ENCODE measurements at regions not wholly inside any gene's neighbourhood (a gene's known extent, or its start where the extent isn't known, plus 50 kb on each side); places are given as distances from the start of the nearest gene placed in this dataset.
"Not testable (repeated sequence)": the region's sequence is repeated elsewhere in the genome, so short reads cannot be mapped to it uniquely, and the experiment has no call there.

DNA sequence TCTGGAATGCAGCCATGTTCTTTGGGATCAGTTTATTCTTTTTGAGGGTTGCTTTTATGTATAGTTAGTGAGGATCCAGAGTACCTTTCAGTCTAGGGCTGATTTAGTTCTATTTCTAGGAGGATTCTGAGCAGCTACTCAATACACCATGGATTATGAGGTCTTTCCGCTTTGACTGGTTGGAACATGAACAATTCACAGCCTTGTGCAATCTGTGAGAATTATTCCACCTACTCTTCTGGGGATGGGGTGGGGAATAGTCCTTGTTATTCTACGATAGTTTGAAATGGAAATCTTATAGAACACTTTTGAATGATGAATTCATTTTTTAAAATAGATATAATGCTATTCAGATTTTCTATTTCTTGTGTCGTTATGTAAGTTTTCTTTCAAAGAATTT, 212.3 kb upstream of the ARRDC3 start:
- 70 to 73% methylated on average over 3 of the region's 3 CpGs for WGBS, 2 donors
- no peak overlapping the region for H3K27ac ChIP-seq
- no peak for TF ChIP-seq POLR2A (IDR thresholded peaks at IDR 0.05)
- TF ChIP-seq, protein P1, sequence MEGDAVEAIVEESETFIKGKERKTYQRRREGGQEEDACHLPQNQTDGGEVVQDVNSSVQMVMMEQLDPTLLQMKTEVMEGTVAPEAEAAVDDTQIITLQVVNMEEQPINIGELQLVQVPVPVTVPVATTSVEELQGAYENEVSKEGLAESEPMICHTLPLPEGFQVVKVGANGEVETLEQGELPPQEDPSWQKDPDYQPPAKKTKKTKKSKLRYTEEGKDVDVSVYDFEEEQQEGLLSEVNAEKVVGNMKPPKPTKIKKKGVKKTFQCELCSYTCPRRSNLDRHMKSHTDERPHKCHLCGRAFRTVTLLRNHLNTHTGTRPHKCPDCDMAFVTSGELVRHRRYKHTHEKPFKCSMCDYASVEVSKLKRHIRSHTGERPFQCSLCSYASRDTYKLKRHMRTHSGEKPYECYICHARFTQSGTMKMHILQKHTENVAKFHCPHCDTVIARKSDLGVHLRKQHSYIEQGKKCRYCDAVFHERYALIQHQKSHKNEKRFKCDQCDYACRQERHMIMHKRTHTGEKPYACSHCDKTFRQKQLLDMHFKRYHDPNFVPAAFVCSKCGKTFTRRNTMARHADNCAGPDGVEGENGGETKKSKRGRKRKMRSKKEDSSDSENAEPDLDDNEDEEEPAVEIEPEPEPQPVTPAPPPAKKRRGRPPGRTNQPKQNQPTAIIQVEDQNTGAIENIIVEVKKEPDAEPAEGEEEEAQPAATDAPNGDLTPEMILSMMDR (IDR thresholded peaks at IDR 0.05) = no peak
- no peaks in the 10 kb centered on the region for H3K36me3 ChIP-seq
- intact Hi-C loops (cut with DNase I) = no loop called here
- DNase-seq = no peak
- no peaks in the 10 kb centered on the region for H3K27me3 ChIP-seq
- no peak overlapping the region for H3K4me3 ChIP-seq
- H3K4me1 ChIP-seq = no peaks in the 10 kb centered on the region
- H3K9me3 ChIP-seq = peaks cover 0 to 5% (median 0%) of the 10 kb centered on the region in 3 donors

DNA sequence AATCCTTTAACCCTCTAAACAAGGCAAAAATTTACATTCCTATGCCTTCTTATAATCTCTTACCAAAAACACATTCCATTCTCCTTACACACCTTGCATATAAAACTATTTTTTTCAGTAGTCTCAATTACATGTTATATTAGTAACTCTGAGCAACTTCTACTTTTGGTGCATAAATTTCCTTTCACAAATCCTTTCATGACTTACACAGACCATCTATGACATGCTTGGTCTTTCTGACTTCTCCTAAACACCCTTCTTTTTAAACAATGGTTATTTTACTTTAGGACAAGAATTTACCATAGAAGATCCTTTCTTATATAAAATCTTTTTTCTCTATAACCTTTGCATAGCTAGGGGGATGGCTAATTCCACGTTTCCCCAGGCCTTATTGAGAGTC, 208.0 kb upstream of the ARRDC3 start:
- no peak for DNase-seq
- no peak overlapping the region for H3K27ac ChIP-seq
- 8 to 13% methylated on average over 1 of the region's 1 CpG for WGBS, 2 donors
- H3K9me3 ChIP-seq = peaks cover 0 to 5% (median 0%) of the 10 kb centered on the region in 3 donors
- TF ChIP-seq, protein P1 (IDR thresholded peaks at IDR 0.05) = no peak
- TF ChIP-seq POLR2A (IDR thresholded peaks at IDR 0.05) = no peak
- intact Hi-C loops (cut with DNase I) = no loop called here
- H3K4me1 ChIP-seq = no peaks in the 10 kb centered on the region
- no peaks in the 10 kb centered on the region for H3K36me3 ChIP-seq
- H3K27me3 ChIP-seq = no peaks in the 10 kb centered on the region
- no peak overlapping the region for H3K4me3 ChIP-seq

DNA sequence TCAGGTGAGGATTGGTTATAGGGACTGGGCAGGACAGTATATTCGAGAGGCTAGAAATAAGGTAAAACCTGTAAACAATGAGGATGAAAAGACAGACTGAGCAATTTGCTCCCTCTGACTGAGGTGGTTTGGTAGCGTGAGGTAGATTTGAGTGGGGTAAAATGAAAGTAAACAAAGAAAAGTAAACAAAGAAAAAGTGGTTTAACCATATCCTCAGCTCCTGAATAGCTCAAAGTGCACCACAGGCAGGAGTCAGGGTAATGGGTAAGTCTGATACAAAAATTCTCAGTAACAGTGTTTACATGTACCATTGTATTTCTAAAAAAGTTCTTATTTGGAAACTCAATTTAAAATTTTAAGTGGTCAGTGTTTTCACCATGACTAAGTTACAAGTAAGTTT, 203.1 kb upstream of the ARRDC3 start:
- intact Hi-C loops (cut with DNase I) = no loop called here
- H3K36me3 ChIP-seq = no peaks in the 10 kb centered on the region
- H3K4me3 ChIP-seq = no peak overlapping the region
- H3K27ac ChIP-seq = no peak overlapping the region
- WGBS, 2 donors = 43 to 47% methylated on average over 2 of the region's 2 CpGs
- DNase-seq = no peak
- H3K27me3 ChIP-seq = no peaks in the 10 kb centered on the region
- H3K4me1 ChIP-seq = no peaks in the 10 kb centered on the region
- peaks cover 0 to 9% (median 0%) of the 10 kb centered on the region in 3 donors for H3K9me3 ChIP-seq
- no peak for TF ChIP-seq POLR2A (IDR thresholded peaks at IDR 0.05)
- TF ChIP-seq, protein P1 (IDR thresholded peaks at IDR 0.05) = no peak

DNA sequence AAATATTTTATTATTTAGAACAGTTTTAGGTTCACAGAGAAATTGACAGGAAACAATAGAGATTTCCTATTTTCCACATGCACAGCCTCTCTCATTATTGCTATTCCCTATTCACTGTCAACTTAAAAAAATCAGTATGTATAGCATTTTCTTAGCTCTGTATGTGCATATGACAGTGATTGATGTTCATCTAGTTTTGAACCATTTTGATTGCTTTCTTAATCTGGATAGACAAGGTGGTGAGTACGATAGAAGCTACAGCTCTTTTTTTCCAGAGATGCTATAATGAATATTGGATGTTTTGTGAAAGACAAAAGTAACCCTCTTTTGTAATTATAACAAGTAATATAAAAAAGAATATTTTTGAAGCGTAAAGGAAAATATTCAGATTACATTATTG, 201.2 kb upstream of the ARRDC3 start:
- no peaks in the 10 kb centered on the region for H3K36me3 ChIP-seq
- H3K4me1 ChIP-seq = no peaks in the 10 kb centered on the region
- peaks cover 0 to 9% (median 0%) of the 10 kb centered on the region in 3 donors for H3K9me3 ChIP-seq
- TF ChIP-seq POLR2A (IDR thresholded peaks at IDR 0.05) = no peak
- TF ChIP-seq, protein P1 (IDR thresholded peaks at IDR 0.05) = no peak
- 73 to 83% methylated on average over 2 of the region's 2 CpGs for WGBS, 2 donors
- intact Hi-C loops (cut with DNase I) = no loop called here
- H3K27me3 ChIP-seq = no peaks in the 10 kb centered on the region
- H3K27ac ChIP-seq = no peak overlapping the region
- no peak overlapping the region for H3K4me3 ChIP-seq
- DNase-seq = no peak

DNA sequence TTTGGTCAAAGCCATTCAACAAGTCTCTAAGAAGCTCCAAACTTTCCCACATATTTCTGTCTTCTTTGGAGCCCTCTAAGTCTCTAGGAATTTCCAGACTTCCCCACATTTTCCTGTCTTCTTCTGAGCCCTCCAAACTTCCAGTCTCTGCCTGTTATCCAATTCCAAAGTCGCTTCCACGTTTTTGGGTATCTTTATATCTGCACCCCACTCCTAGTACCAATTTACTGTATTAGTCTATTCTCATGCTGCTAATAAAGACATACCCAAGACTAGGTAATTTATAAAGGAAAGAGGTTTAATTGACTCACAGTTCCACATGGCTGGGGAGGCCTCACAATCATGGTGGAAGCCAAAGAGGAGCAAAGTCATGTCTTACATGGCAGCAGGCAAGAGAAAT, 182.9 kb upstream of the ARRDC3 start:
- H3K27ac ChIP-seq; H3K27me3 ChIP-seq; DNase-seq; intact Hi-C loops (cut with DNase I); H3K36me3 ChIP-seq; H3K4me3 ChIP-seq; H3K4me1 ChIP-seq: not testable (repeated sequence)
- H3K9me3 ChIP-seq = peaks cover 0 to 16% (median 9%) of the 10 kb centered on the region in 3 donors
- WGBS, 2 donors = 75 to 83% methylated on average over 2 of the region's 2 CpGs

DNA sequence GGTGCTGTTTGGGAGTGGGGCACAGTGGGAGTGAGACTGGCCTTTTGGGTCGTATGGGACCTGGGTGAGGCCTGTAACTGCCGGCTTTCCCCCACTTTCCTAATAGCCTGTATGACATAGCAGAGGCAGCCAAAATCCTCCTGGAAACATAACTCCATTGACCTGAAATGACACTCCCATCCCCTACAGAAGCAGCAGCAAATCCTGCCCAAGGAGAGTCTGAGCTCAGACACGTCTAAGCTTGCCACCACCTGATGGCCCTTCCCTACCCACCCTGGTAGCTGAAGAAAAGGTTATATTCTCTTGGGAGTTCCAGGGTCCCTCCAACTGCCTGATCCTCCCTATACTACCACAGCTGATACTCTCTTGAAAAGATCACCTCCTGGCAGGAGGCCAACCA, 179.8 kb upstream of the ARRDC3 start:
- intact Hi-C loops (cut with DNase I) = no loop called here
- TF ChIP-seq POLR2A (IDR thresholded peaks at IDR 0.05) = no peak
- TF ChIP-seq, protein P1 (IDR thresholded peaks at IDR 0.05) = no peak
- DNase-seq = no peak
- no peak overlapping the region for H3K4me3 ChIP-seq
- H3K9me3 ChIP-seq = peaks cover 0 to 16% (median 9%) of the 10 kb centered on the region in 3 donors
- 33 to 50% methylated on average over 1 to 2 of the region's 3 CpGs for WGBS, 2 donors
- H3K36me3 ChIP-seq = no peaks in the 10 kb centered on the region
- H3K27me3 ChIP-seq = no peaks in the 10 kb centered on the region
- no peak overlapping the region for H3K27ac ChIP-seq
- peaks cover 0 to 8% (median 0%) of the 10 kb centered on the region in 3 donors for H3K4me1 ChIP-seq
